ENCODE measurements at regions not wholly inside any gene's neighbourhood (a gene's known extent, or its start where the extent isn't known, plus 50 kb on each side); places are given as distances from the start of the nearest gene placed in this dataset.

DNA sequence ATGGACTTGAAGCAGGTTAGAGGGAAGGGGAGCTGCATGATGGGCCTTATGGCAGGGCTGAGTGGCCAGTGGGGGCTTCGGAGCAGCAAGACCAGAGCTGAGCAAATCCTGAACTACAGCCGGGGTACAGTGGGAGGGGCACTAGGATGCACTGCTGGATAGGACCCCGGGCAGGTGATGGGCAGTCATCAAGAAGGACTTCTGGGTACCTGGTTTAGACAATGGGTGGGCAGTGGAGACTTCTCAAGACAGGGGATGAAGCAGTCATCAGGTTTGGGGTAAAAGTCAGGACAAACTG lies 507.4 kb upstream of the MYT1L start:
- TF ChIP-seq NR2C2 (CRISPR knock-in tag; IDR thresholded peaks at IDR 0.05) (no peak), NR2C2 (tag; IDR thresholded peaks at IDR 0.05) (no peak), ZNF436 (CRISPR knock-in tag; IDR thresholded peaks at IDR 0.05) (no peak), ARNT (IDR thresholded peaks at IDR 0.05) (no peak), ZNF354B (CRISPR knock-in tag; IDR thresholded peaks at IDR 0.05) (no peak), ZBTB7A (IDR thresholded peaks at IDR 0.05; ENCODE audit: borderline replicate concordance, control insufficient read depth, low read depth, low read length) (no peak), KAT2B (IDR thresholded peaks at IDR 0.05; ENCODE audit: low read depth, low read length) (no peak)
- intact Hi-C loops (cut with micrococcal nuclease): no loop called here
- H3K79me2 ChIP-seq (ENCODE audit: control insufficient read depth, insufficient read depth, low read length): no peaks in the 10 kb centered on the region
- no peaks in the 10 kb centered on the region; a peak in 1 of 5 replicates for H3K4me1 ChIP-seq (replicated peaks in 1 of 2; ENCODE audit: control insufficient read depth in 2 of 2, insufficient read depth in 2 of 2, low read length in 2 of 2)
- H3K4me2 ChIP-seq (ENCODE audit: insufficient read depth, low read length): no peak overlapping the region
- H3K4me3 ChIP-seq: no peak overlapping the region
- no TSS peak for BruUV-seq (replicated peaks)
- no peaks in the 10 kb centered on the region for H3K36me3 ChIP-seq (ENCODE audit: control insufficient read depth, insufficient read depth, low read length)
- POLR2A ChIA-PET: interaction anchor here (0.8 kb wide), 1 partner anchor 12 kb away, joined by 3 read pairs; no protein-coding TSS in a partner anchor
- WGBS (ENCODE audit: insufficient coverage, low coverage, missing lambda C conversion rate): 0% methylated on average over 3 of the region's 3 CpGs
- H3K27ac ChIP-seq (ENCODE audit: extremely low read depth, low read depth, low read length): no peak overlapping the region
- no peak overlapping the region for H3K9ac ChIP-seq (ENCODE audit: insufficient read depth in 1 of 2, low read depth in 2 of 2, low read length in 2 of 2)
- no peaks in the 10 kb centered on the region for H3K9me1 ChIP-seq (ENCODE audit: control insufficient read depth, insufficient read depth, low read length)
- H3K27me3 ChIP-seq (ENCODE audit: control insufficient read depth in 2 of 2, insufficient read depth in 2 of 2, low read length in 2 of 2): peaks cover 0 to 16% of the 10 kb centered on the region in 2 experiments; a peak in 2 of 5 replicates
- in situ Hi-C loops (cut with MboI): no loop called here
- no peak overlapping the region for H2AFZ ChIP-seq (ENCODE audit: low read depth, low read length)
- no peak for FAIRE-seq
- no peaks in the 10 kb centered on the region for H3K9me3 ChIP-seq (replicated peaks; ENCODE audit: control insufficient read depth, insufficient read depth, low read depth, low read length)
- DNase-seq (ENCODE audit: extremely low read depth in 1 of 4, low spot score in 3 of 4): no peak
- CTCF ChIA-PET (ENCODE audit: low intra/inter-chr PET ratio): no interaction called here
- no peak for ATAC-seq
- peaks cover 5% of the 10 kb centered on the region; the same call in 1 of the 2 replicates for H4K20me1 ChIP-seq (replicated peaks; ENCODE audit: control insufficient read depth, insufficient read depth, low read length)

Data from K562 (cell line).